Hepatocyte (in vitro differentiated cells): ENCODE measurements at regions not wholly inside any gene's neighbourhood (a gene's known extent, or its start where the extent isn't known, plus 50 kb on each side); places are given as distances from the start of the nearest gene placed in this dataset.

Experiments used
- DNase-seq: peaks from one replicate; pipeline ENCODE4 v3.0.0-alpha.2; 2016; ENCODE audit warnings: low spot score
- H2AFZ ChIP-seq: fragments of 200-600 bp; sonication (generic); 2 replicates; pipeline ENCODE4 v1.6.0; 2016; ENCODE audit warnings: antibody characterized with exemption, mild to moderate bottlenecking
- H3K27ac ChIP-seq: fragments of 200-600 bp; sonication (generic); 2 replicates; pipeline ENCODE4 v1.5.1; 2016; ENCODE audit warnings: mild to moderate bottlenecking
- H3K27me3 ChIP-seq: fragments of 200-600 bp; sonication (generic); 2 replicates; pipeline ENCODE4 v1.6.1; 2016
- H3K36me3 ChIP-seq: fragments of 200-600 bp; sonication (generic); replicated peaks from 2 replicates; pipeline ENCODE4 v1.5.1; 2016; ENCODE audit warnings: low read depth; ENCODE audit not compliant: insufficient read depth
- H3K4me1 ChIP-seq: fragments of 200-600 bp; sonication (generic); 2 replicates; pipeline ENCODE4 v1.5.1; 2016; ENCODE audit warnings: mild to moderate bottlenecking, moderate library complexity; ENCODE audit not compliant: insufficient read depth
- H3K4me2 ChIP-seq: fragments of 200-600 bp; sonication (generic); 2 replicates; pipeline ENCODE4 v1.6.0; 2016
- H3K4me3 ChIP-seq: fragments of 200-600 bp; sonication (generic); 2 replicates; pipeline ENCODE4 v1.5.1; 2016; ENCODE audit warnings: mild to moderate bottlenecking
- H3K79me2 ChIP-seq: fragments of 200-600 bp; sonication (generic); 2 replicates; pipeline ENCODE4 v1.6.0; 2017; ENCODE audit warnings: mild to moderate bottlenecking
- H3K9me2 ChIP-seq: fragments of 200-600 bp; sonication (generic); replicated peaks from 2 replicates; pipeline ENCODE4 v1.6.0; 2017; ENCODE audit warnings: mild to moderate bottlenecking; ENCODE audit not compliant: insufficient read depth
- H3K9me3 ChIP-seq: fragments of 200-600 bp; sonication (generic); 2 replicates; pipeline ENCODE4 v1.5.1; 2016; ENCODE audit warnings: low read depth, mild to moderate bottlenecking
- H4K20me1 ChIP-seq: fragments of 200-600 bp; sonication (generic); 2 replicates; pipeline ENCODE4 v1.6.0; 2016; ENCODE audit warnings: mild to moderate bottlenecking; ENCODE audit not compliant: insufficient read depth, poor library complexity, severe bottlenecking
- CTCF ChIP-seq: fragments of 200-600 bp; sonication (generic); IDR thresholded peaks from 2 replicates; pipeline ENCODE4 v1.5.1; 2016; ENCODE audit warnings: antibody characterized with exemption, mild to moderate bottlenecking; ENCODE audit not compliant: poor library complexity
- EZH2 ChIP-seq: fragments of 200-600 bp; sonication (generic); IDR thresholded peaks from 2 replicates; pipeline ENCODE4 v1.6.1; 2016; ENCODE audit warnings: antibody characterized with exemption, mild to moderate bottlenecking, borderline replicate concordance
- EZH2phosphoT487 ChIP-seq: fragments of 200-600 bp; sonication (generic); IDR thresholded peaks from one replicate; pipeline ENCODE4 v1.6.1; 2018; ENCODE audit warnings: antibody characterized with exemption, mild to moderate bottlenecking, low read depth, moderate library complexity; ENCODE audit not compliant: unreplicated experiment, severe bottlenecking
- WGBS: methylation state at CpG from one replicate; pipeline ENCODE4 v1.1.6; 2016; ENCODE audit warnings: low lambda C conversion rate; ENCODE audit errors: missing lambda C conversion rate; 5-methylcytosine and 5-hydroxymethylcytosine counted together

- H3K79me2 ChIP-seq = no peaks in the 10 kb centered on the region
- no peak for TF ChIP-seq CTCF
- no peak for TF ChIP-seq EZH2
- no peak for TF ChIP-seq EZH2phosphoT487
- no peaks in the 10 kb centered on the region for H3K4me1 ChIP-seq
- 77% methylated on average over 3 of the region's 3 CpGs for WGBS
- H3K4me3 ChIP-seq = no peak overlapping the region
- no peaks in the 10 kb centered on the region for H3K36me3 ChIP-seq
- DNase-seq = no peak
- no peak overlapping the region for H3K4me2 ChIP-seq
- H3K27ac ChIP-seq = no peak overlapping the region
- no peak overlapping the region for H2AFZ ChIP-seq
- H3K27me3 ChIP-seq = no peaks in the 10 kb centered on the region
- H3K9me2 ChIP-seq = no peaks in the 10 kb centered on the region
- no peaks in the 10 kb centered on the region for H4K20me1 ChIP-seq
- no peaks in the 10 kb centered on the region for H3K9me3 ChIP-seq
Observed at GRCh38 chr21:35149698-35150097, 100.6 kb upstream of the RUNX1 start.

GRCh38 chr21:35147439-35147838 lies 98.3 kb upstream of the RUNX1 start:
- no peaks in the 10 kb centered on the region for H3K9me2 ChIP-seq
- H3K36me3 ChIP-seq = no peaks in the 10 kb centered on the region
- no peak overlapping the region for H2AFZ ChIP-seq
- 85% methylated on average over 4 of the region's 4 CpGs for WGBS
- H3K4me3 ChIP-seq = no peak overlapping the region
- no peak for DNase-seq
- no peaks in the 10 kb centered on the region for H3K4me1 ChIP-seq
- no peaks in the 10 kb centered on the region for H3K9me3 ChIP-seq
- H3K27me3 ChIP-seq = no peaks in the 10 kb centered on the region
- no peak overlapping the region for H3K27ac ChIP-seq
- H3K79me2 ChIP-seq = no peaks in the 10 kb centered on the region
- no peak overlapping the region for H3K4me2 ChIP-seq
- H4K20me1 ChIP-seq = no peaks in the 10 kb centered on the region
- TF ChIP-seq EZH2phosphoT487 (no peak), CTCF (no peak), EZH2 (no peak)

- H3K9me3 ChIP-seq = no peaks in the 10 kb centered on the region
- H4K20me1 ChIP-seq = no peaks in the 10 kb centered on the region
- H3K27me3 ChIP-seq = no peaks in the 10 kb centered on the region
- H3K79me2 ChIP-seq = no peaks in the 10 kb centered on the region
- 76% methylated on average over 3 of the region's 3 CpGs for WGBS
- no peaks in the 10 kb centered on the region for H3K36me3 ChIP-seq
- H3K4me1 ChIP-seq = no peaks in the 10 kb centered on the region
- no peaks in the 10 kb centered on the region for H3K9me2 ChIP-seq
- no peak overlapping the region for H3K4me2 ChIP-seq
- no peak overlapping the region for H2AFZ ChIP-seq
- TF ChIP-seq EZH2 = no peak
- TF ChIP-seq EZH2phosphoT487 = no peak
- TF ChIP-seq CTCF = no peak
- no peak overlapping the region for H3K4me3 ChIP-seq
- no peak for DNase-seq
- no peak overlapping the region for H3K27ac ChIP-seq
Observed at GRCh38 chr21:35145626-35146233, 96.6 kb upstream of the RUNX1 start.
